ENCODE measurements at regions not wholly inside any gene's neighbourhood (a gene's known extent, or its start where the extent isn't known, plus 50 kb on each side); places are given as distances from the start of the nearest gene placed in this dataset.

- POLR2A ChIA-PET: no interaction called here
- intact Hi-C loops (cut with micrococcal nuclease): no loop called here
- H3K27me3 Mint-ChIP-seq: no peaks in the 10 kb centered on the region
- ATAC-seq: no peak
- peaks cover 4% of the 10 kb centered on the region for H3K9me3 Mint-ChIP-seq
- CTCF ChIA-PET: no interaction called here
- no peak overlapping the region for H3K4me3 Mint-ChIP-seq
- no peaks in the 10 kb centered on the region for H3K4me1 Mint-ChIP-seq (ENCODE audit: low read depth)
- no peak for TF ChIP-seq CTCF (IDR thresholded peaks at IDR 0.05)
- DNase-seq: no peak
- no peak overlapping the region for H3K27ac Mint-ChIP-seq
- no peaks in the 10 kb centered on the region for H3K36me3 Mint-ChIP-seq (ENCODE audit: low read depth)
These were observed 689.7 kb upstream of the IGFBP3 start for GRCh38 chr7:46610746-46611145.

- intact Hi-C loops (cut with micrococcal nuclease): no loop called here
- no peak for TF ChIP-seq CTCF (IDR thresholded peaks at IDR 0.05)
These were observed 686.1 kb upstream of the IGFBP3 start for GRCh38 chr7:46607176-46607575.

GRCh38 chr7:46606761-46607160, 685.7 kb upstream of the IGFBP3 start:
- intact Hi-C loops (cut with micrococcal nuclease): no loop called here
- CTCF ChIA-PET: no interaction called here
- no peaks in the 10 kb centered on the region for H3K36me3 Mint-ChIP-seq (ENCODE audit: low read depth)
- no peak for DNase-seq
- H3K27me3 Mint-ChIP-seq: no peaks in the 10 kb centered on the region
- H3K4me1 Mint-ChIP-seq (ENCODE audit: low read depth): no peaks in the 10 kb centered on the region
- no peak for ATAC-seq
- POLR2A ChIA-PET: no interaction called here
- no peak overlapping the region for H3K4me3 Mint-ChIP-seq
- no peak overlapping the region for H3K27ac Mint-ChIP-seq
- TF ChIP-seq CTCF (IDR thresholded peaks at IDR 0.05): no peak
- no peaks in the 10 kb centered on the region for H3K9me3 Mint-ChIP-seq

More at GRCh38 chr7:46607176-46607575, 686.1 kb upstream of the IGFBP3 start:
- no peaks in the 10 kb centered on the region for H3K4me1 Mint-ChIP-seq (ENCODE audit: low read depth)
- H3K27ac Mint-ChIP-seq: no peak overlapping the region
- no peak for ATAC-seq
- CTCF ChIA-PET: no interaction called here
- no peaks in the 10 kb centered on the region for H3K9me3 Mint-ChIP-seq
- H3K4me3 Mint-ChIP-seq: no peak overlapping the region
- no peaks in the 10 kb centered on the region for H3K27me3 Mint-ChIP-seq
- H3K36me3 Mint-ChIP-seq (ENCODE audit: low read depth): no peaks in the 10 kb centered on the region
- POLR2A ChIA-PET: no interaction called here
- no peak for DNase-seq

- no peaks in the 10 kb centered on the region for H3K27me3 Mint-ChIP-seq
These were observed 683.2 kb upstream of the IGFBP3 start for GRCh38 chr7:46604241-46604661.

GRCh38 chr7:46603780-46604179, 682.7 kb upstream of the IGFBP3 start:
- ChIA-PET CTCF (no interaction called here), POLR2A (no interaction called here)
- TF ChIP-seq CTCF (IDR thresholded peaks at IDR 0.05): no peak
- Mint-ChIP-seq H3K9me3 (no peaks in the 10 kb centered on the region), H3K36me3 (ENCODE audit: low read depth) (no peaks in the 10 kb centered on the region), H3K4me3 (no peak overlapping the region), H3K4me1 (ENCODE audit: low read depth) (no peaks in the 10 kb centered on the region), H3K27me3 (no peaks in the 10 kb centered on the region), H3K27ac (no peak overlapping the region)
- no peak for ATAC-seq
- no peak for DNase-seq
- intact Hi-C loops (cut with micrococcal nuclease): no loop called here

More at GRCh38 chr7:46604241-46604661, 683.2 kb upstream of the IGFBP3 start:
- no peak for TF ChIP-seq CTCF (IDR thresholded peaks at IDR 0.05)
- CTCF ChIA-PET: no interaction called here
- no peak overlapping the region for H3K4me3 Mint-ChIP-seq
- no peaks in the 10 kb centered on the region for H3K4me1 Mint-ChIP-seq (ENCODE audit: low read depth)
- POLR2A ChIA-PET: no interaction called here
- ATAC-seq: no peak
- H3K27ac Mint-ChIP-seq: no peak overlapping the region
- H3K9me3 Mint-ChIP-seq: no peaks in the 10 kb centered on the region
- no peaks in the 10 kb centered on the region for H3K36me3 Mint-ChIP-seq (ENCODE audit: low read depth)
- intact Hi-C loops (cut with micrococcal nuclease): no loop called here
- DNase-seq: no peak
